CD4-positive, alpha-beta memory T cell (primary cell): ENCODE measurements at regions not wholly inside any gene's neighbourhood (a gene's known extent, or its start where the extent isn't known, plus 50 kb on each side); places are given as distances from the start of the nearest gene placed in this dataset.
"Not testable (repeated sequence)": the region's sequence is repeated elsewhere in the genome, so short reads cannot be mapped to it uniquely, and the experiment has no call there.

Experiments
- CTCF ChIA-PET: fragments of 350-600 bp; sonication (Branson Sonifier 250); formaldehyde crosslinking; loops from one replicate; lab custom pipeline; 2021; ENCODE audit warnings: inconsistent platforms; ENCODE audit not compliant: partially characterized antibody; lab: Charles Lee
- POLR2A ChIA-PET: fragments of 350-600 bp; sonication (Branson Sonifier 250); formaldehyde crosslinking; loops from one replicate; lab custom pipeline; 2021; ENCODE audit not compliant: partially characterized antibody; lab: Charles Lee
- DNase-seq, 5 donors: peaks; one replicate each; pipeline versions ENCODE4 v3.0.0 to v3.0.0-alpha.2; 2020 to 2022; ENCODE audit warnings: mixed read lengths in 1 of 5
- H3K27ac ChIP-seq: one replicate; pipeline ENCODE4 v1.7.0; 2013; ENCODE audit warnings: low read depth, low read length
- H3K27me3 ChIP-seq: 2 replicates; pipeline ENCODE4 v1.7.0; 2013; ENCODE audit warnings: mild to moderate bottlenecking, low read length, moderate library complexity; ENCODE audit not compliant: insufficient read depth
- H3K36me3 ChIP-seq: 2 replicates; pipeline ENCODE4 v1.7.0; 2013; ENCODE audit warnings: mild to moderate bottlenecking, low read length, moderate library complexity; ENCODE audit not compliant: insufficient read depth
- H3K4me1 ChIP-seq: 2 replicates; pipeline ENCODE4 v1.7.0; 2013; ENCODE audit warnings: mild to moderate bottlenecking, low read length, moderate library complexity; ENCODE audit not compliant: insufficient read depth
- H3K4me3 ChIP-seq, 2 donors: one replicate each; pipeline ENCODE4 v1.7.0; 2013; ENCODE audit warnings: low read length in 2 of 2, mild to moderate bottlenecking in 1 of 2
- H3K9me3 ChIP-seq, 2 donors: one replicate each; pipeline ENCODE4 v1.7.0; 2013; ENCODE audit warnings: low read length in 2 of 2, control low read depth in 1 of 2; ENCODE audit not compliant: control insufficient read depth in 1 of 2
- H3K27ac Mint-ChIP-seq, 7 donors: one replicate each; pipeline ENCODE4 v1.8.0; 2020 to 2021; ENCODE audit warnings: mixed read lengths in 7 of 7, mild to moderate bottlenecking in 6 of 7, inconsistent platforms in 3 of 7, moderate library complexity in 3 of 7
- H3K27me3 Mint-ChIP-seq, 2 donors: one replicate each; pipeline ENCODE4 v1.8.0; 2020 to 2021; ENCODE audit warnings: mixed read lengths in 2 of 2
- H3K36me3 Mint-ChIP-seq, 2 donors: one replicate each; pipeline ENCODE4 v1.8.0; 2020 to 2021; ENCODE audit warnings: mixed read lengths in 2 of 2, inconsistent platforms in 1 of 2, mild to moderate bottlenecking in 1 of 2
- H3K4me1 Mint-ChIP-seq, 4 donors: one replicate each; pipeline ENCODE4 v1.8.0; 2020 to 2021; ENCODE audit warnings: mixed read lengths in 4 of 4, mild to moderate bottlenecking in 1 of 4
- H3K4me3 Mint-ChIP-seq, 8 donors: one replicate each; pipeline ENCODE4 v1.8.0; 2020 to 2021; ENCODE audit warnings: mixed read lengths in 8 of 8, mild to moderate bottlenecking in 7 of 8, moderate library complexity in 6 of 8, inconsistent platforms in 3 of 8
- H3K9me3 Mint-ChIP-seq, 8 donors: one replicate each; pipeline ENCODE4 v1.8.0; 2020 to 2021; ENCODE audit warnings: mixed read lengths in 8 of 8, mild to moderate bottlenecking in 5 of 8, inconsistent platforms in 3 of 8, moderate library complexity in 1 of 8
- intact Hi-C: fragments of 100-400 bp; cut with micrococcal nuclease; formaldehyde crosslinking; loops from one replicate; pipeline ENCODE4 v1.15.1; 2023

- Histone ChIP-seq H3K4me1 (peaks cover 12% of the 10 kb centered on the region), H3K27ac (no peak overlapping the region), H3K36me3 (no peaks in the 10 kb centered on the region), H3K4me3 (no peak overlapping the region), H3K27me3 (no peaks in the 10 kb centered on the region), H3K9me3 (no peaks in the 10 kb centered on the region)
- Mint-ChIP-seq H3K9me3 (no peaks in the 10 kb centered on the region), H3K36me3 (no peaks in the 10 kb centered on the region), H3K4me1 (peaks cover 9 to 28% (median 19%) of the 10 kb centered on the region in 4 donors), H3K27me3 (no peaks in the 10 kb centered on the region), H3K4me3 (peak overlapping the region in 2 of 8 donors; percentile 9 to 20), H3K27ac (peak overlapping the region in 3 of 7 donors; percentile 13 to 77 (median 74))
- intact Hi-C loops = no loop called here
- ChIA-PET POLR2A (interaction anchor here (1.1 to 1.9 kb wide), 3 partner anchors 118 to 285 kb away, joined by 3 to 4 read pairs (median 4); partner anchors contain the start of gene IRF2BP2), CTCF (no interaction called here)
- DNase-seq = no peak
Observed at GRCh38 chr1:234893725-234894630, 234.7 kb downstream of the TOMM20 start.

DNA sequence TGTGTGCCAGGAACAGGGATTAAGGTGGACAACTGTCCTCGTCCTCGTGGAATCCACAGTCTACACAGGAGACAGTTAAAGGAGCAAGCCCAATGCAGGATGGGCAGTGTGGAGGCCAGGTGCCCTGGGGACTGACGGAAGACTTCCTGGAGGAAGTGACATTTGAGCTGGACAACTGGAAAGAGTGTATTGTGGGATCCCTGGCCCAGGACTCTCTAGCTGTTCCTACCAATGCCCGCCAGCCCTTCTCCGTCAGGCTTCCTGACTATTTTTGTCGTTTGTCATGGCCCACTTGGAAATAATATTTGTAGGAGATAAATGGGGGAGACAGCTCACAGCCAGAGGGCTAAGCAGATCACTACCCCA, 235.3 kb downstream of the TOMM20 start:
- Histone ChIP-seq H3K4me3 (no peak overlapping the region), H3K27me3 (no peaks in the 10 kb centered on the region), H3K36me3 (no peaks in the 10 kb centered on the region), H3K4me1 (peaks cover 12% of the 10 kb centered on the region), H3K27ac (no peak overlapping the region), H3K9me3 (no peaks in the 10 kb centered on the region)
- H3K27ac Mint-ChIP-seq = peak overlapping the region in 3 of 7 donors; percentile 13 to 68 (median 42)
- no peaks in the 10 kb centered on the region for H3K9me3 Mint-ChIP-seq
- no peak overlapping the region for H3K4me3 Mint-ChIP-seq
- no peaks in the 10 kb centered on the region for H3K36me3 Mint-ChIP-seq
- H3K4me1 Mint-ChIP-seq = peaks cover 11 to 28% (median 19%) of the 10 kb centered on the region in 4 donors
- H3K27me3 Mint-ChIP-seq = no peaks in the 10 kb centered on the region
- POLR2A ChIA-PET = interaction anchor here (1.4 to 1.9 kb wide), 2 partner anchors 118 to 282 kb away, joined by 3 to 4 read pairs; no protein-coding TSS in a partner anchor
- no peak for DNase-seq
- CTCF ChIA-PET = no interaction called here
- intact Hi-C loops = no loop called here

- Histone ChIP-seq H3K27me3 (no peaks in the 10 kb centered on the region), H3K36me3 (no peaks in the 10 kb centered on the region), H3K27ac (no peak overlapping the region), H3K4me3 (no peak overlapping the region), H3K4me1 (peaks cover 12% of the 10 kb centered on the region), H3K9me3 (no peaks in the 10 kb centered on the region)
- peaks cover 12 to 28% (median 19%) of the 10 kb centered on the region in 4 donors for H3K4me1 Mint-ChIP-seq
- intact Hi-C loops = no loop called here
- ChIA-PET CTCF (no interaction called here), POLR2A (no interaction called here)
- H3K9me3 Mint-ChIP-seq = no peaks in the 10 kb centered on the region
- no peak for DNase-seq
- no peak overlapping the region for H3K4me3 Mint-ChIP-seq
- H3K36me3 Mint-ChIP-seq = no peaks in the 10 kb centered on the region
- H3K27me3 Mint-ChIP-seq = no peaks in the 10 kb centered on the region
- peak overlapping the region in 1 of 7 donors; percentile 66 for H3K27ac Mint-ChIP-seq
Observed at GRCh38 chr1:234892642-234893041, 236.0 kb downstream of the TOMM20 start.

- no peaks in the 10 kb centered on the region for H3K36me3 ChIP-seq
- no peak overlapping the region for H3K27ac ChIP-seq
- Mint-ChIP-seq H3K4me1 (peaks cover 11 to 20% (median 13%) of the 10 kb centered on the region in 4 donors), H3K4me3 (no peak overlapping the region), H3K36me3 (no peaks in the 10 kb centered on the region), H3K27ac (peak overlapping the region in 2 of 7 donors; percentile 32 to 46), H3K9me3 (no peaks in the 10 kb centered on the region), H3K27me3 (no peaks in the 10 kb centered on the region)
- H3K4me1 ChIP-seq = peaks cover 12% of the 10 kb centered on the region
- intact Hi-C loops = no loop called here
- DNase-seq = no peak
- CTCF ChIA-PET = interaction anchor here (0.8 kb wide), 1 partner anchor 204 kb away, joined by 3 read pairs; no protein-coding TSS in a partner anchor
- no peaks in the 10 kb centered on the region for H3K27me3 ChIP-seq
- H3K4me3 ChIP-seq = no peak overlapping the region
- POLR2A ChIA-PET = interaction anchor here (0.6 kb wide), 1 partner anchor 252 kb away, joined by 4 read pairs; no protein-coding TSS in a partner anchor
- H3K9me3 ChIP-seq = no peaks in the 10 kb centered on the region
Observed at GRCh38 chr1:234891427-234891826, 237.2 kb downstream of the TOMM20 start.

- Histone ChIP-seq H3K36me3 (no peaks in the 10 kb centered on the region), H3K9me3 (no peaks in the 10 kb centered on the region), H3K4me1 (peaks cover 12% of the 10 kb centered on the region), H3K27ac (no peak overlapping the region), H3K27me3 (no peaks in the 10 kb centered on the region), H3K4me3 (no peak overlapping the region)
- Mint-ChIP-seq H3K4me3 (no peak overlapping the region), H3K9me3 (no peaks in the 10 kb centered on the region), H3K27ac (no peak overlapping the region), H3K27me3 (no peaks in the 10 kb centered on the region), H3K36me3 (no peaks in the 10 kb centered on the region), H3K4me1 (peaks cover 8 to 16% (median 11%) of the 10 kb centered on the region in 4 donors)
- DNase-seq = no peak
- ChIA-PET POLR2A (no interaction called here), CTCF (no interaction called here)
- intact Hi-C loops = no loop called here
Observed at GRCh38 chr1:234889643-234890042, 239.0 kb downstream of the TOMM20 start.

GRCh38 chr1:234888247-234888646, 240.4 kb downstream of the TOMM20 start:
- intact Hi-C loops, H3K4me1 Mint-ChIP-seq, H3K27ac Mint-ChIP-seq: not testable (repeated sequence)

DNA sequence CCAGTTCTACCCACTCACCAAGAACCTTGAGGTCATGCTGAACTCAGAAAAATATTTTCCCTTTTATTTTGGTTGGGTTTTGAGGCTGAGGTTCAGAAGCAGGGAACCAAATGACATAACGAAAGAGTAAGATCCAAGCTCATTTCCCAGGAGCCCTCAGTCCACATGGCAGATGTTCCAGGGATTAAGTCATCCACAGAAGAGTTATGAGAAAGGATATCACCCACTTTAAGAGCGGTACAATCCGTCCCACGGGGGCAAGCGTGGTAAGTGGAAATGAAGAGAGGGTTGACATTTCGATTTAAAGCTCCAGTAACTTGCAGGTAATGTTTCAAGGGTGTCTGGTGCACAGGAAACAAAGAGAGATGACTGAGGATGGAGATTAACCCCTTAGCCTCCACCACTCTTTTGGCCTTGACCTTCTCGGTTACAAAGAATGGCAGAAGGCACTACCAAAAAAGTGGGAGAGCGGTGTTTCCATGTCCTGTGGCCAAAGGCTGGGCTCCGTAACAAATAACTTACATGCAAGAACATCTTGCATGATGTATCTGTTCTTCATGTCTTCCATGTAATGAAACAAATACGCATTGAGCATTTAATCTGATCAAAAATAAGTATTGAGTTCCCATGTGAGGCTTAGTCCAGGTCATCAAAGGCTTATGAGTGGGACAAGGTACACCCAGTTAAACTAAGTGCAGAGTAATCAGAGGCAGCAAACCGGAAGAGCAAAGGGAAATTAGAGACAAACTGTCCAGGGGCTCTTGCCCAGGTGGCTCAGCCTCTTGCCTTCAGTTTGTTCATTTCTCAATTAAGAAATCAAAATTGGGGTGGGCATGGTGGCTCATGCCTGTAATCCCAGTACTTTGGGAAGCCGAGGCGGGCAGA, 241.4 kb downstream of the TOMM20 start:
- no peak overlapping the region for H3K4me3 ChIP-seq
- no peaks in the 10 kb centered on the region for H3K4me1 ChIP-seq
- H3K36me3 ChIP-seq = no peaks in the 10 kb centered on the region
- Mint-ChIP-seq H3K4me1 (peaks cover 3 to 10% (median 6%) of the 10 kb centered on the region in 4 donors), H3K27me3 (no peaks in the 10 kb centered on the region), H3K36me3 (no peaks in the 10 kb centered on the region), H3K27ac (peak overlapping the region in 1 of 7 donors; percentile 43), H3K9me3 (peaks cover 0 to 3% (median 0%) of the 10 kb centered on the region in 8 donors), H3K4me3 (no peak overlapping the region)
- DNase-seq = no peak
- ChIA-PET POLR2A (no interaction called here), CTCF (no interaction called here)
- H3K27ac ChIP-seq = no peak overlapping the region
- intact Hi-C loops = no loop called here
- no peaks in the 10 kb centered on the region for H3K27me3 ChIP-seq
- no peaks in the 10 kb centered on the region for H3K9me3 ChIP-seq

More at GRCh38 chr1:234888247-234888646, 240.4 kb downstream of the TOMM20 start:
- H3K9me3 ChIP-seq, H3K36me3 Mint-ChIP-seq, H3K27ac ChIP-seq, H3K27me3 ChIP-seq, DNase-seq, H3K9me3 Mint-ChIP-seq, CTCF ChIA-PET, POLR2A ChIA-PET, H3K4me1 ChIP-seq, H3K4me3 Mint-ChIP-seq, H3K36me3 ChIP-seq, H3K4me3 ChIP-seq, H3K27me3 Mint-ChIP-seq: not testable (repeated sequence)
